K562 (cell line): ENCODE measurements at regions not wholly inside any gene's neighbourhood (a gene's known extent, or its start where the extent isn't known, plus 50 kb on each side); places are given as distances from the start of the nearest gene placed in this dataset.

ENCODE experiments used
- CTCFL ChIP-seq: IDR thresholded peaks from 2 replicates; pipeline ENCODE4 v1.6.1; 2011; ENCODE audit warnings: borderline replicate concordance, low read depth, mild to moderate bottlenecking, moderate library complexity, low read length; ENCODE audit not compliant: insufficient read depth, poor library complexity, severe bottlenecking
- IRF1 ChIP-seq: sonication (generic); formaldehyde crosslinking; IDR thresholded peaks from 2 replicates; pipeline ENCODE4 v1.8.0; 2022; ENCODE audit warnings: missing genetic modification reagents, mild to moderate bottlenecking, borderline replicate concordance
- TEAD4 ChIP-seq, 2 experiments: sonication (generic) in 1 of 2; formaldehyde crosslinking in 1 of 2; IDR thresholded peaks; 2 replicates each; pipeline versions ENCODE4 v1.6.1 to v1.8.0; 2012 to 2022; ENCODE audit warnings: borderline replicate concordance in 1 of 2, inconsistent platforms in 1 of 2, low read length in 1 of 2, mild to moderate bottlenecking in 1 of 2, missing genetic modification reagents in 1 of 2
- TF ChIP-seq, protein P1 (sequence below): fragments of 450-650 bp; formaldehyde crosslinking; IDR thresholded peaks from 2 replicates; pipeline ENCODE4 v1.4.0; 2022; ENCODE audit warnings: mild to moderate bottlenecking, moderate library complexity

GRCh38 chr2:238970553-238971081 lies 122.7 kb downstream of the TWIST2 start (continued):
- TF ChIP-seq IRF1 (CRISPR knock-in tag) (no peak), TEAD4 (IDR thresholded peaks at IDR 0.05; ENCODE audit: low read length) (no peak), TEAD4 (CRISPR knock-in tag; IDR thresholded peaks at IDR 0.05; ENCODE audit: borderline replicate concordance) (no peak), CTCFL (no peak)
- TF ChIP-seq, protein P1, sequence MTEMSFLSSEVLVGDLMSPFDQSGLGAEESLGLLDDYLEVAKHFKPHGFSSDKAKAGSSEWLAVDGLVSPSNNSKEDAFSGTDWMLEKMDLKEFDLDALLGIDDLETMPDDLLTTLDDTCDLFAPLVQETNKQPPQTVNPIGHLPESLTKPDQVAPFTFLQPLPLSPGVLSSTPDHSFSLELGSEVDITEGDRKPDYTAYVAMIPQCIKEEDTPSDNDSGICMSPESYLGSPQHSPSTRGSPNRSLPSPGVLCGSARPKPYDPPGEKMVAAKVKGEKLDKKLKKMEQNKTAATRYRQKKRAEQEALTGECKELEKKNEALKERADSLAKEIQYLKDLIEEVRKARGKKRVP = no peak
